Mesenchymal stem cell (in vitro differentiated cells and primary cell): ENCODE measurements at regions not wholly inside any gene's neighbourhood (a gene's known extent, or its start where the extent isn't known, plus 50 kb on each side); places are given as distances from the start of the nearest gene placed in this dataset.

Experiments
- DNase-seq: peaks from one replicate; pipeline ENCODE4 v3.0.0-alpha.2; 2013
- H2AFZ ChIP-seq: one replicate; pipeline ENCODE4 v1.6.1; 2013; ENCODE audit warnings: low read depth, mild to moderate bottlenecking, control low read depth, inconsistent platforms, low read length, moderate library complexity
- H2AK5ac ChIP-seq: 2 replicates; pipeline ENCODE4 v1.6.1; 2013; ENCODE audit warnings: low read length, moderate library complexity, mild to moderate bottlenecking, inconsistent platforms; ENCODE audit not compliant: severe bottlenecking
- H2BK120ac ChIP-seq: one replicate; pipeline ENCODE4 v1.6.1; 2013; ENCODE audit warnings: low read depth, mild to moderate bottlenecking, inconsistent platforms, low read length, moderate library complexity
- H2BK12ac ChIP-seq, 2 experiments: one replicate each; pipeline ENCODE4 v1.6.1; 2013; ENCODE audit warnings: inconsistent platforms in 2 of 2, low read length in 2 of 2, mild to moderate bottlenecking in 2 of 2, moderate library complexity in 2 of 2, control low read depth in 1 of 2
- H2BK15ac ChIP-seq: one replicate; pipeline ENCODE4 v1.6.1; 2013; ENCODE audit warnings: mild to moderate bottlenecking, low read depth, inconsistent platforms; ENCODE audit not compliant: poor library complexity, severe bottlenecking
- H2BK5ac ChIP-seq: 2 replicates; pipeline ENCODE4 v1.6.1; 2013; ENCODE audit warnings: low read depth, mild to moderate bottlenecking, low read length, control low read depth, inconsistent platforms; ENCODE audit not compliant: poor library complexity, severe bottlenecking
- H3K14ac ChIP-seq, 2 experiments: one replicate each; pipeline ENCODE4 v1.6.1; 2013; ENCODE audit warnings: inconsistent platforms in 2 of 2, low read length in 2 of 2, control low read depth in 1 of 2, mild to moderate bottlenecking in 1 of 2, moderate library complexity in 1 of 2
- H3K18ac ChIP-seq, 2 experiments: one replicate each; pipeline ENCODE4 v1.6.1; 2013; ENCODE audit warnings: inconsistent platforms in 2 of 2, low read length in 2 of 2, control low read depth in 1 of 2, low read depth in 1 of 2, mild to moderate bottlenecking in 1 of 2
- H3K23ac ChIP-seq, 2 experiments: one replicate each; pipeline ENCODE4 v1.6.1; 2013; ENCODE audit warnings: inconsistent platforms in 2 of 2, low read length in 2 of 2, mild to moderate bottlenecking in 2 of 2, moderate library complexity in 2 of 2, control low read depth in 1 of 2
- H3K27ac ChIP-seq: 2 replicates; pipeline ENCODE4 v1.5.1; 2013; ENCODE audit warnings: mild to moderate bottlenecking, moderate library complexity, low read length, control low read depth, inconsistent platforms; ENCODE audit not compliant: poor library complexity, severe bottlenecking
- H3K27me3 ChIP-seq, 2 experiments: 2 replicates each; pipeline versions ENCODE4 v1.6.1 to v1.7.0; 2013; ENCODE audit warnings: low read length in 2 of 2, mild to moderate bottlenecking in 2 of 2, moderate library complexity in 2 of 2, control low read depth in 1 of 2, inconsistent platforms in 1 of 2; ENCODE audit not compliant: control insufficient read depth in 1 of 2, insufficient read depth in 1 of 2
- H3K36me3 ChIP-seq, 2 experiments: 2 replicates each; pipeline versions ENCODE4 v1.6.1 to v1.7.0; 2013; ENCODE audit warnings: low read length in 2 of 2, control low read depth in 1 of 2, inconsistent platforms in 1 of 2, low read depth in 1 of 2, mild to moderate bottlenecking in 1 of 2; ENCODE audit not compliant: insufficient read depth in 2 of 2, control insufficient read depth in 1 of 2
- H3K4ac ChIP-seq, 2 experiments: one replicate each; pipeline ENCODE4 v1.6.1; 2013; ENCODE audit warnings: inconsistent platforms in 2 of 2, low read length in 2 of 2, mild to moderate bottlenecking in 2 of 2, moderate library complexity in 2 of 2, control low read depth in 1 of 2, low read depth in 1 of 2
- H3K4me1 ChIP-seq: 2 replicates; pipeline ENCODE4 v1.6.1; 2013; ENCODE audit warnings: low read depth, low read length, control low read depth; ENCODE audit not compliant: control insufficient read depth, insufficient read depth
- H3K4me2 ChIP-seq: 2 replicates; pipeline ENCODE4 v1.6.1; 2013; ENCODE audit warnings: low read length, mild to moderate bottlenecking, inconsistent platforms; ENCODE audit not compliant: poor library complexity, severe bottlenecking
- H3K4me3 ChIP-seq, 2 experiments: 2 replicates each; pipeline versions ENCODE4 v1.5.1 to v1.7.0; 2013; ENCODE audit warnings: low read length in 2 of 2, mild to moderate bottlenecking in 2 of 2, control low read depth in 1 of 2, low read depth in 1 of 2; ENCODE audit not compliant: insufficient read depth in 1 of 2
- H3K79me1 ChIP-seq: replicated peaks from 2 replicates; pipeline ENCODE4 v1.6.1; 2013; ENCODE audit warnings: mild to moderate bottlenecking, control low read depth, low read length, inconsistent platforms; ENCODE audit not compliant: poor library complexity, severe bottlenecking
- H3K9ac ChIP-seq: 2 replicates; pipeline ENCODE4 v1.7.0; 2013; ENCODE audit warnings: mild to moderate bottlenecking, low read length, moderate library complexity
- H3K9me3 ChIP-seq: 2 replicates; pipeline ENCODE4 v1.7.0; 2013; ENCODE audit warnings: mild to moderate bottlenecking, low read length; ENCODE audit not compliant: control insufficient read depth
- H4K8ac ChIP-seq: one replicate; pipeline ENCODE4 v1.6.1; 2013; ENCODE audit warnings: inconsistent platforms, mild to moderate bottlenecking, low read length, moderate library complexity
- H4K91ac ChIP-seq: one replicate; pipeline ENCODE4 v1.6.1; 2013; ENCODE audit warnings: mild to moderate bottlenecking, low read length, inconsistent platforms
- WGBS: methylation state at CpG from one replicate; pipeline ENCODE4 v1.1.7; 2013; ENCODE audit warnings: mixed read lengths; 5-methylcytosine and 5-hydroxymethylcytosine counted together

- no peak overlapping the region for H2AK5ac ChIP-seq
- no peak overlapping the region for H3K23ac ChIP-seq
These were observed 1958.5 kb upstream of the DEFB115 start for GRCh38 chr20:29298759-29299613.

GRCh38 chr20:29299811-29300578 lies 1957.5 kb upstream of the DEFB115 start:
- H2BK120ac ChIP-seq, result no peak overlapping the region
- no peaks in the 10 kb centered on the region for H3K79me1 ChIP-seq
- no peaks in the 10 kb centered on the region for H3K36me3 ChIP-seq
- no peak overlapping the region for H3K4me3 ChIP-seq
- no peak for DNase-seq
- H3K9me3 ChIP-seq, result no peaks in the 10 kb centered on the region
- 84% methylated on average over 49 of the region's 49 CpGs for WGBS
- H3K4ac ChIP-seq, result no peak overlapping the region
- no peak overlapping the region for H2BK15ac ChIP-seq
- H4K8ac ChIP-seq, result no peak overlapping the region
- H2AFZ ChIP-seq, result no peak overlapping the region
- no peak overlapping the region for H3K9ac ChIP-seq
- H2BK12ac ChIP-seq, result no peak overlapping the region
- no peak overlapping the region for H3K18ac ChIP-seq
- H2AK5ac ChIP-seq, result no peak overlapping the region
- H3K27me3 ChIP-seq, result no peaks in the 10 kb centered on the region
- H3K4me2 ChIP-seq, result no peak overlapping the region
- H3K14ac ChIP-seq, result no peak overlapping the region
- no peak overlapping the region for H2BK5ac ChIP-seq
- no peak overlapping the region for H4K91ac ChIP-seq
- H3K27ac ChIP-seq, result no peak overlapping the region
- no peak overlapping the region for H3K23ac ChIP-seq
- no peaks in the 10 kb centered on the region for H3K4me1 ChIP-seq

More at GRCh38 chr20:29298759-29299613, 1958.5 kb upstream of the DEFB115 start:
- H3K27me3 ChIP-seq, result no peaks in the 10 kb centered on the region
- H3K4ac ChIP-seq, result no peak overlapping the region
- no peak overlapping the region for H3K14ac ChIP-seq
- DNase-seq, result no peak
- no peak overlapping the region for H3K27ac ChIP-seq
- no peak overlapping the region for H4K8ac ChIP-seq
- no peak overlapping the region for H2AFZ ChIP-seq
- H3K79me1 ChIP-seq, result no peaks in the 10 kb centered on the region
- no peak overlapping the region for H3K4me3 ChIP-seq
- H2BK12ac ChIP-seq, result no peak overlapping the region
- H3K9me3 ChIP-seq, result no peaks in the 10 kb centered on the region
- no peak overlapping the region for H3K4me2 ChIP-seq
- H4K91ac ChIP-seq, result no peak overlapping the region
- H3K18ac ChIP-seq, result no peak overlapping the region
- no peak overlapping the region for H2BK15ac ChIP-seq
- no peak overlapping the region for H2BK120ac ChIP-seq
- H3K4me1 ChIP-seq, result no peaks in the 10 kb centered on the region
- whole genome bisulfite sequencing, result 87% methylated on average over 40 of the region's 40 CpGs
- no peak overlapping the region for H3K9ac ChIP-seq
- H3K36me3 ChIP-seq, result no peaks in the 10 kb centered on the region
- no peak overlapping the region for H2BK5ac ChIP-seq

GRCh38 chr20:29300579-29301551 lies 1956.6 kb upstream of the DEFB115 start:
- no peak overlapping the region for H2AFZ ChIP-seq
- no peaks in the 10 kb centered on the region for H3K27me3 ChIP-seq

More at GRCh38 chr20:29300579-29301551, 1956.6 kb upstream of the DEFB115 start:
- Histone ChIP-seq H3K4me2 (no peak overlapping the region), H3K36me3 (no peaks in the 10 kb centered on the region), H3K9ac (no peak overlapping the region), H3K79me1 (no peaks in the 10 kb centered on the region), H2BK12ac (no peak overlapping the region), H3K14ac (no peak overlapping the region), H3K4me1 (no peaks in the 10 kb centered on the region), H3K9me3 (no peaks in the 10 kb centered on the region), H3K27ac (no peak overlapping the region), H4K91ac (no peak overlapping the region), H2AK5ac (no peak overlapping the region), H3K4me3 (no peak overlapping the region), H3K4ac (no peak overlapping the region), H4K8ac (no peak overlapping the region), H2BK5ac (no peak overlapping the region), H3K23ac (no peak overlapping the region), H3K18ac (no peak overlapping the region), H2BK120ac (no peak overlapping the region), H2BK15ac (no peak overlapping the region)
- no peak for DNase-seq
- 83% methylated on average over 88 of the region's 88 CpGs for WGBS
